Adrenal gland (tissue), 5 donors: ENCODE measurements at regions not wholly inside any gene's neighbourhood (a gene's known extent, or its start where the extent isn't known, plus 50 kb on each side); places are given as distances from the start of the nearest gene placed in this dataset.

Experiments
- POLR2A ChIP-seq, 2 donors: fragments of 450-650 bp; IDR thresholded peaks; one replicate each; pipeline ENCODE4 v1.6.1; 2017; ENCODE audit warnings: antibody characterized with exemption in 2 of 2, mild to moderate bottlenecking in 2 of 2, moderate library complexity in 1 of 2
- TF ChIP-seq, protein P1 (sequence below), 6 experiments: fragments of 450-650 bp in 4 of 6; fragments of 200-600 bp in 2 of 6; sonication (generic) in 1 of 6; IDR thresholded peaks; 1 replicate in 5 of 6; 2 replicates in 1 of 6; pipeline versions ENCODE4 v1.5.1 to v1.8.0; 2016 to 2021; ENCODE audit warnings: antibody characterized with exemption in 6 of 6, mild to moderate bottlenecking in 2 of 6, moderate library complexity in 1 of 6
- donor health status: DM: no; HTN: no; CAD: no.

DNA sequence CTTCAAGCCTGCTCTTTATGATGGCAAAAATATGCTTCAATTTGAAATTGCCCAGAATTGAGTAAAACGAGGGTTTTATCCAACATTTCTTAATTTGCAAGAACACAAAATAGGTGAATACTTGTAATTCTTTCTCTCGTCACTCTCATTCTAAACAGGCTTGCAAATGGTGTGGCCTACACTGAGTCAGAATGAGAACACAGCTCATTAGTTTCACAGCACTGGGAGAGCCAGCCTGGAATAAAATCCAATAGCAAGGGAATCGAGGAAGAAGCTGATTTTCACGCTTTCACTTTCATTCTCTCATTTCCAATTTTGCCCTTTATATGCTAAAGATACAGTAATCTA, 537.5 kb downstream of the LTN1 start:
- no peak for TF ChIP-seq POLR2A (IDR thresholded peaks at IDR 0.05)
- TF ChIP-seq, protein P1, sequence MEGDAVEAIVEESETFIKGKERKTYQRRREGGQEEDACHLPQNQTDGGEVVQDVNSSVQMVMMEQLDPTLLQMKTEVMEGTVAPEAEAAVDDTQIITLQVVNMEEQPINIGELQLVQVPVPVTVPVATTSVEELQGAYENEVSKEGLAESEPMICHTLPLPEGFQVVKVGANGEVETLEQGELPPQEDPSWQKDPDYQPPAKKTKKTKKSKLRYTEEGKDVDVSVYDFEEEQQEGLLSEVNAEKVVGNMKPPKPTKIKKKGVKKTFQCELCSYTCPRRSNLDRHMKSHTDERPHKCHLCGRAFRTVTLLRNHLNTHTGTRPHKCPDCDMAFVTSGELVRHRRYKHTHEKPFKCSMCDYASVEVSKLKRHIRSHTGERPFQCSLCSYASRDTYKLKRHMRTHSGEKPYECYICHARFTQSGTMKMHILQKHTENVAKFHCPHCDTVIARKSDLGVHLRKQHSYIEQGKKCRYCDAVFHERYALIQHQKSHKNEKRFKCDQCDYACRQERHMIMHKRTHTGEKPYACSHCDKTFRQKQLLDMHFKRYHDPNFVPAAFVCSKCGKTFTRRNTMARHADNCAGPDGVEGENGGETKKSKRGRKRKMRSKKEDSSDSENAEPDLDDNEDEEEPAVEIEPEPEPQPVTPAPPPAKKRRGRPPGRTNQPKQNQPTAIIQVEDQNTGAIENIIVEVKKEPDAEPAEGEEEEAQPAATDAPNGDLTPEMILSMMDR (IDR thresholded peaks at IDR 0.05): no peak
